AG09319 (cell line): ENCODE measurements at regions not wholly inside any gene's neighbourhood (a gene's known extent, or its start where the extent isn't known, plus 50 kb on each side); places are given as distances from the start of the nearest gene placed in this dataset.

Source experiments
- DNase-seq: peaks from one replicate; pipeline ENCODE4 v3.0.0-alpha.2; 2010; ENCODE audit warnings: low read depth; ENCODE audit errors: extremely low read depth
- TF ChIP-seq, protein P1 (sequence below): IDR thresholded peaks from 2 replicates; pipeline ENCODE4 v1.5.1; 2011; ENCODE audit warnings: low read depth, mild to moderate bottlenecking, inconsistent platforms, low read length, moderate library complexity

DNA sequence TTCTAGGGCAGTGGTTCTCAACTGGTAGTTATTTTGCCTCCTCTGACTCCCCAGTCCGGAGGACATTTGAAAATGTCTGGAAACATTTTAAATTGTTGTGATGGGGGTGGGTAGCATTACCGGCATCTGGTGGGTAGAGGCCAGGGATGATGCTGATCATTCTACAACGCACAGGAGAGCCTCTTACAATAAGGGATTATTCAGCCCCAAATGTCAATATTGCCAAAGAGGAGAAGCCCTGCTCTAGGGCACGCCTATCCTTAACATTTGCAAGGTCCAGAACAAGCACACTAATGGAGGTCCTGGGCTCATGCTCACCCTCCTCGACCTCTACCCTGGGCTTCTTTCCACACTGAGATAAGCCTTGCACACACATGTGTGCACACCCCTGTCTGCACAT lies 106.4 kb downstream of the MINAR1 start:
- DNase-seq = no peak
- TF ChIP-seq, protein P1, sequence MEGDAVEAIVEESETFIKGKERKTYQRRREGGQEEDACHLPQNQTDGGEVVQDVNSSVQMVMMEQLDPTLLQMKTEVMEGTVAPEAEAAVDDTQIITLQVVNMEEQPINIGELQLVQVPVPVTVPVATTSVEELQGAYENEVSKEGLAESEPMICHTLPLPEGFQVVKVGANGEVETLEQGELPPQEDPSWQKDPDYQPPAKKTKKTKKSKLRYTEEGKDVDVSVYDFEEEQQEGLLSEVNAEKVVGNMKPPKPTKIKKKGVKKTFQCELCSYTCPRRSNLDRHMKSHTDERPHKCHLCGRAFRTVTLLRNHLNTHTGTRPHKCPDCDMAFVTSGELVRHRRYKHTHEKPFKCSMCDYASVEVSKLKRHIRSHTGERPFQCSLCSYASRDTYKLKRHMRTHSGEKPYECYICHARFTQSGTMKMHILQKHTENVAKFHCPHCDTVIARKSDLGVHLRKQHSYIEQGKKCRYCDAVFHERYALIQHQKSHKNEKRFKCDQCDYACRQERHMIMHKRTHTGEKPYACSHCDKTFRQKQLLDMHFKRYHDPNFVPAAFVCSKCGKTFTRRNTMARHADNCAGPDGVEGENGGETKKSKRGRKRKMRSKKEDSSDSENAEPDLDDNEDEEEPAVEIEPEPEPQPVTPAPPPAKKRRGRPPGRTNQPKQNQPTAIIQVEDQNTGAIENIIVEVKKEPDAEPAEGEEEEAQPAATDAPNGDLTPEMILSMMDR = no peak

DNA sequence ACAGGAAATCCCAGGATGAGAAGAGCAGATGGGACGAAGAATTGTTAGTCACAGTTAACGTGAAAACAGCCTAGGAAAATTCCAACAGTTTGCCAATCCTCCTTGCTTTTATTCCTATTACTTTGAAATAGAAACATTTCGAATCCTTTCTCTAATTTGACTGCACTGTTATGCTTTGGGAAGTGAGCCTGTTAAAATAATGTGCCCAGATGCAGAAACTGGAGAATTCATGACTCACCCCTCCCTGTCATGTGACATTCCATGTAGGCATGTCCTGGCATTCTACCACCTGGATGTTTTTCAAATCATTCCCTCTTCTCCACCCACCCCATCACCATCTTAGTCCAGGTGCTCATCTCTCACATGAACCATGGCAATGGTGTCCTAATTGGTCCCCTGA lies 107.3 kb downstream of the MINAR1 start:
- TF ChIP-seq, protein P1 = no peak
- no peak for DNase-seq

DNA sequence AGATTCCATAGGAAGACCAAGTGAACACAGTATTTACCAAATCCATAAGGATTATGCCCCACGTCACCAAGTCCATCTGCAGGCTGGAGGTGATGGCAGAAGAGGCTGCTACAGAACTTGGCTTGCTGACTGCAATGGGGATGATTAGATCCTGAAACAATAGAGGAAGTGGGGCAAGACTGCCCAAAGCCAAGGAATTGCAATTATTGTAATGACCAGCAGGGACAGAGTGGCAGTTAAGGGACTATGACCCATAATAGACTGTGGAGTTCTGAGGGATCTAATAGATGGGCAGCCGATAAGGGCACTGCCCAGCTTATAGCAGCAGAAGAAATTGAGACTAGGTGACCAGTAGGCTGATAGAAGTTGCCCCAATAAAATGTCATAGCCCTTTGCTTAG lies 108.4 kb downstream of the MINAR1 start:
- no peak for DNase-seq
- TF ChIP-seq, protein P1 = no peak; the same call in none of the 2 replicates

DNA sequence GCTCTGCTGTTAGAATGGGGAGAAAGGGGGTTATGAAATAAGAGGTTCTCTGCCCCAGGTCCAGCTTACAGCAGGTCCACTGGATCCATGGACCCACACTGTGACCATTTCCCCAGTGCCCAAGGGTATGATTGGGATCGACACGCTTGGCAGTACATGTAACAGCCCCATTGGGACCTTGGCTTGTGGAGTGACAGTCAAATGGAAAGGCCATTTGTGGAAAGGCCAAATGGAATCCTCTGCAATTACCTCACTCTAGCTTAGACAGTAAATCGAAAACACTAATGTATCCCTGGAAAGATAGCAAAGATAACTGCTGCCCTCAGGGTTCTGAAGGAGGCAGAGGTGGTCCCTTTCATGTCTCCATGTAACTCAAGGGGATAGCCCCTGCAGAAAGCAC lies 109.1 kb downstream of the MINAR1 start:
- TF ChIP-seq, protein P1 = no peak
- DNase-seq = no peak

DNA sequence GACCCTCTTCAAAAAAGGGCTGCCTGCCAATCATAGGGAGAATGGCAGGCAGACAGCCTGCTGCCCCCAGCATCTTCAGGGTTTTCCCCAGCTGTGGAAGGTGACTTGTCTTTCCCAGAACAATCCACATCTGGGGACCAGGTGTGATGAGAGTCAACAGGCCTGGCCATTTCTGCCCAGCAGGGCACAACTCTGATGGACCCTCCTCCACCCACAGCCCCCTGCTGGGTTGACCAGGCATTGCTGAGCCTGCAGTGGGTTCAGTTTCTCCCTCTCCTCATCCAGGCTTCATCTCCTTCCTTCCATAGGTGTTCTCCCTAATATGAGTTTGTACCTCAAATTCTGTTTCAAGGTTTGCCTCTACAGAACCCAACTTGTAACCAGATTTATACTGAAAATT lies 111.0 kb downstream of the MINAR1 start:
- TF ChIP-seq, protein P1 = no peak

DNA sequence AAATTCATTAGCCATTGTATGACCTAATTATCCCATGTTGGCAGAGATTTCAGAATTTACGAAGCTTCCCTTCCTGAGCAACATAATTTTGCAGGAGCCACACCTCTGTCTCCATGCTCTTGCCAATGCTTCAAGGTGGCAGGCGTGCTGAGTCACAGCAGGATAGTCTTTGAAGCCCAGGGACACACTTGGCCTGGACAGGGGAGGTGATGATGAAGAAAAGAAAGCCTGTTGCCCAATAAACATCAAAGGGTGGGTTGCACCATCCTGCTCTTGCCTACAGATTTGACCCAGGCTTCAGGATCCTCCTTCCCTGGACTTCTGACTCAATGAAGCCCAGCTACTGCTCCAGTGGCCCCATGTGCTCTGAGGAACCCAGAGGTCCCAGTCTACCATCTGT lies 117.1 kb downstream of the MINAR1 start:
- TF ChIP-seq, protein P1 = no peak
- DNase-seq = no peak

More for the DNA sequence above, 111.0 kb downstream of the MINAR1 start:
- DNase-seq = no peak

DNA sequence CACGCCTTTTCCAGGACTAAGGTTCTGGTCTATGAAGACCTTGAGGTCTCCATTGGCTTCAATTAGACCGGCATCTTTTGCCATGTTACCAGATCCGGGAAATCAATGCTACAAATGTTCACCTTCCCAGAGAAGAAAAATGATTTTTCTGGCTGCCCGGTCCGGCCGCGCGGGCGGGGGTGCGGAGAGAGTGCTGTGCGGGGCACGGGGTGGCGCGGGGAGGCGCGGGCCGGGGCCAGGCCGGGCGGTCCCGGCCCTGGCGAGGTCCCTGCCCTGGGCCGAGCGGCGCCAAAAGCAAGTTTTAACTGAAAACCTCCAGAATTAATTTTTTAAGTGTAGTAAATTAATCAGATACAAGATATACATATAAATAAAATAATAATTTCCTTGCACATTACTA lies 128.2 kb downstream of the MINAR1 start:
- no peak for DNase-seq
- TF ChIP-seq, protein P1 = no peak

DNA sequence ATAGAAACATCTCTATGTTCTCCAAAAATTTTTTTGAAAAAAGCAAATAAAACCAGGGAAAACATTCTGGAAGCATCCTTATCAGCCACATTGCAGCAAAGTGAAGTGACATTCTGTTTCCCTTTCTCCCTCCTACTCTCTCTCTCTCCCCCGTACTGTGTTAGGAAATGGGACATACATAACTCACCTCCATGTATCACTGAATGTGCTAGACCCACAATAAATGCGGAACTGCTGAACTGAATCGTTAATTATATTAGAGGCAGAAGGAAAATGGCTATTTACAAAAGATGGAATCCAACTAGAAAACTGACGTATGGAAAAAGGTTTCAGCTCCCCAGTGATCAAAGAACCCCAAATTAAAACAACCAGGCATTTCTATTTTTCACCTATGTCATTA lies 129.8 kb downstream of the MINAR1 start:
- TF ChIP-seq, protein P1 = no peak
- DNase-seq = no peak
